ENCODE measurements at regions not wholly inside any gene's neighbourhood (a gene's known extent, or its start where the extent isn't known, plus 50 kb on each side); places are given as distances from the start of the nearest gene placed in this dataset.

DNA sequence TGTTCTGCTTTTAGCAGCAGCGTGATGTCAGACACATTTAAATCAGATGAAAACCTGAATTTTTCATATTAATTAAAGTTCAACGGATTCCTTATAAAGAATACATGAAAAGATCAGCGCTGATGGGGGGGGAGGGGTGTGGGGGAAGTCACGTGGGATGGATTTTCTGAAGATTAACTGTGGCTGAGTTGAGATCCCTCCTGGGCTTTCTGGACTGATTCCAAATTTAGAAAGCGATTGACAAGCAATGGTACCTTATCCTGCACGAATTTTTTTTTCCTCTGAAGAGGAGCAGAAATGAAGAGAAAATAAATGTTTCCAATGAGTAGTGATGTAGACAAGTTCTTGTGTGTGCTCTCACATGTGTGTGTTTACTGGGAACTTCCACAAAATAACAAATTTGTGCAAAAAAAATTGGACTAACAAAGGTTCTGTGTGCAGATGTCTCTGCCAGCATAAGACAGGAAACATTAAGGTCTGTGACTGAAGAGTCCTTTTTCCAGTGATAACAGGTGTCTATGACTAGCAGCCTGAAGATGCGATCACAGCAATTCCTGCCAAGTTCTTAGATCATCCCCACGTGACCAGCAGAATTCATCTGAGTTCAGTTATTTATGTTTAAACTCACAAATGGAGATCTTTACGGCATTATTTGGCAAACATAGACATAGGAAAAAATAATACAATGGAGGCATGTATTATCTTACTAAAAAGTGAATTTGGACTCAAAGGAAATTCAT is 585.2 kb upstream of the CELF2 start:
- no peak overlapping the region for H3K4me3 ChIP-seq
- intact Hi-C loops (cut with DNase I), result no loop called here
- H3K9me3 ChIP-seq, result no peaks in the 10 kb centered on the region
- H3K4me1 ChIP-seq, result no peaks in the 10 kb centered on the region
- no peaks in the 10 kb centered on the region for H3K36me3 ChIP-seq
- H3K27ac ChIP-seq, result no peak overlapping the region
- ATAC-seq, result no peak
- H3K27me3 ChIP-seq, result no peaks in the 10 kb centered on the region
- DNase-seq, result no peak
- TF ChIP-seq, protein P1, sequence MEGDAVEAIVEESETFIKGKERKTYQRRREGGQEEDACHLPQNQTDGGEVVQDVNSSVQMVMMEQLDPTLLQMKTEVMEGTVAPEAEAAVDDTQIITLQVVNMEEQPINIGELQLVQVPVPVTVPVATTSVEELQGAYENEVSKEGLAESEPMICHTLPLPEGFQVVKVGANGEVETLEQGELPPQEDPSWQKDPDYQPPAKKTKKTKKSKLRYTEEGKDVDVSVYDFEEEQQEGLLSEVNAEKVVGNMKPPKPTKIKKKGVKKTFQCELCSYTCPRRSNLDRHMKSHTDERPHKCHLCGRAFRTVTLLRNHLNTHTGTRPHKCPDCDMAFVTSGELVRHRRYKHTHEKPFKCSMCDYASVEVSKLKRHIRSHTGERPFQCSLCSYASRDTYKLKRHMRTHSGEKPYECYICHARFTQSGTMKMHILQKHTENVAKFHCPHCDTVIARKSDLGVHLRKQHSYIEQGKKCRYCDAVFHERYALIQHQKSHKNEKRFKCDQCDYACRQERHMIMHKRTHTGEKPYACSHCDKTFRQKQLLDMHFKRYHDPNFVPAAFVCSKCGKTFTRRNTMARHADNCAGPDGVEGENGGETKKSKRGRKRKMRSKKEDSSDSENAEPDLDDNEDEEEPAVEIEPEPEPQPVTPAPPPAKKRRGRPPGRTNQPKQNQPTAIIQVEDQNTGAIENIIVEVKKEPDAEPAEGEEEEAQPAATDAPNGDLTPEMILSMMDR (IDR thresholded peaks at IDR 0.05), result no peak

DNA sequence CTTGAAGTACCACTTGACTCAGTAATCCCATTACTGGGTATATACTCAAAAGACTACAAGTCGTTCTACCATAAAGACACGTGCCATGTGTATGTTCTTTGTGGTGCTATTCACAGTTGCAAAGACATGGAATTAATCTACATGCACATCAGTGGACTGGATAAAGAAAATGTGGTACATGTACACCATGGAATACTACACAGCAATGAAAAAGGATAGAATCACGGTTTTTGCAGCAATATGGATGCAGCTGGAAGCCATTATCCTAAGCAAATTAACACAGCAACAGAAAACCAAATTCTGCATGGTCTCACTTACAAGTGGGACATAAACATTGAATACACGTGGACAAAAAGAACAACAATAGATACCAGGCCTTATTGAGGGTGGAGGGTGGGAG is 583.4 kb upstream of the CELF2 start:
- no peaks in the 10 kb centered on the region for H3K9me3 ChIP-seq
- H3K4me1 ChIP-seq, result no peaks in the 10 kb centered on the region
- TF ChIP-seq, protein P1 (IDR thresholded peaks at IDR 0.05), result no peak
- ATAC-seq (no peak), DNase-seq (no peak)
- no peak overlapping the region for H3K27ac ChIP-seq
- no peak overlapping the region for H3K4me3 ChIP-seq
- no peaks in the 10 kb centered on the region for H3K36me3 ChIP-seq
- H3K27me3 ChIP-seq, result no peaks in the 10 kb centered on the region
- intact Hi-C loops (cut with DNase I), result no loop called here

DNA sequence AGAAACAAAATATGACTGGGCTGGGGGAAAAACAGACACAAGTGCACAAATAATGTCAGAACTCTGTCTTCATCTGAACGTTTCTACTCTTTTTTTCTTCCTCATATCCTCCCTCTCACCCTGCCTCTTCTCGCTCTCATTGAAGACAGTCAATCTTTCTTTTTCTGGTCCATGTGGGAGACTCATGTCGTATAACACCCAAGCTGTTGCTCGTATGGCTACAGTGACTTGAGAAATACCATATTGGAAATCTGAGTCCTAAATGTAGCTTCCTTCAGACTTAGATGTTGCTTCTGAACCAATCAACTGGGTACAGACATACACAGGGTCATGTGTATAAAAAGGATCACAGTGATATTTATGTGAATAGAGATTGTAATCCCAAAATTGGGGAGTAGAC is 579.8 kb upstream of the CELF2 start:
- Histone ChIP-seq H3K4me3 (no peak overlapping the region), H3K9me3 (no peaks in the 10 kb centered on the region), H3K4me1 (no peaks in the 10 kb centered on the region), H3K36me3 (no peaks in the 10 kb centered on the region), H3K27me3 (no peaks in the 10 kb centered on the region), H3K27ac (no peak overlapping the region)
- TF ChIP-seq, protein P1 (IDR thresholded peaks at IDR 0.05), result no peak
- no peak for DNase-seq
- intact Hi-C loops (cut with DNase I), result no loop called here
- ATAC-seq, result no peak

- no peak for ATAC-seq
- no peaks in the 10 kb centered on the region for H3K36me3 ChIP-seq
- H3K9me3 ChIP-seq, result no peaks in the 10 kb centered on the region
- no peaks in the 10 kb centered on the region for H3K4me1 ChIP-seq
- no peak overlapping the region for H3K27ac ChIP-seq
- TF ChIP-seq, protein P1 (IDR thresholded peaks at IDR 0.05), result no peak
- peak in 1 of 4 donors; percentile 13 for DNase-seq
- H3K4me3 ChIP-seq, result no peak overlapping the region
- intact Hi-C loops (cut with DNase I), result no loop called here
- no peaks in the 10 kb centered on the region for H3K27me3 ChIP-seq
Observed at GRCh38 chr10:10438335-10439100, 579.2 kb upstream of the CELF2 start.

- Histone ChIP-seq H3K27me3 (no peaks in the 10 kb centered on the region), H3K27ac (no peak overlapping the region), H3K9me3 (peaks cover 0 to 5% of the 10 kb centered on the region in 2 donors), H3K36me3 (no peaks in the 10 kb centered on the region), H3K4me1 (no peaks in the 10 kb centered on the region), H3K4me3 (no peak overlapping the region)
- DNase-seq (no peak), ATAC-seq (no peak)
- TF ChIP-seq, protein P1 (IDR thresholded peaks at IDR 0.05), result no peak
- intact Hi-C loops (cut with DNase I), result no loop called here
Observed at GRCh38 chr10:10456856-10457255, 560.8 kb upstream of the CELF2 start.
